GM21423 (cell line): ENCODE measurements at regions not wholly inside any gene's neighbourhood (a gene's known extent, or its start where the extent isn't known, plus 50 kb on each side); places are given as distances from the start of the nearest gene placed in this dataset.

Experiments used
- ATAC-seq: cut with Tn5 transposase; IDR thresholded peaks from one replicate; pipeline ENCODE4 v1.9.1; 2021; ENCODE audit warnings: mild to moderate bottlenecking, moderate library complexity; ENCODE audit not compliant: unreplicated experiment

DNA sequence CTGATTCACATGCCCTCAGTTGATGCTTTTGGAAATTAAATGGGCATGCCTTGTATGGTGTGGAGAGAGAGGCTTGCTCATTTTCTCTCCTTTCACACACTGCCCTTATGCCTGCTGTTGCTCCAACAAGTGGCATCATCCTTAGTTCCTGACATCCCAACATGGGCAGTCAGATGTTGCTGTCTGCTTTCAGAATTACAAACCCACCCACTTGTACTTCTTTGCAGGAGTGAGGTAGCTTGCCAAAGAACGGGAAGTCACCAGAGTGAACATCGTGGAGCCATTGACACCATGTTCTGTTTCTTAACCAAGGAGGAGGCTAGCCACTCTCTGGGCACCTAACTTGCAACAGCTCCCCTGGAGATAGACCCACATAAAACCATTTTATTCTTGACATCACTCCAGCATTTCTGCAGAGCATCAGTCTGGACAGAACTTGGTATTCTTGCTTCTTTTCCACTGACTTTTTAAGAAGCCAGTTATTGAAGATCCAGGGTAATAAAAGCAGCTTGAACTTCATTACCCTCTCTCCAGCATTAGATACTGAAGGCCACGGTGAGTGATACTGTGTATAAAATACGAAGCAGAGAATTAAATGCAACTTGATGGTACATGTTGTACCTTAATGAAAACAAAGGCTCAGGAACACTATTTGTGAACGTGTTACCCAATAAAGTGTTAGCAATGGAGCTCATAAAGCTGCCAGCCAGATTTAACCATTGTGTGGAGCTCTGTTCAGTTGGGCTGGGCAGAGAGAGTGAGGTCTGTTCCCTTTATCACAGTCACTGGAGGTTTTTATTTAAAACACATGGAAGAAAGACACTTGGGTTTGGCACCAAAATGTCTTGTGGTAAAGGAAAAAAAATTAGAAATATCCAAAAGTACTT is 195.8 kb upstream of the HABP2 start:
- no peak for ATAC-seq

DNA sequence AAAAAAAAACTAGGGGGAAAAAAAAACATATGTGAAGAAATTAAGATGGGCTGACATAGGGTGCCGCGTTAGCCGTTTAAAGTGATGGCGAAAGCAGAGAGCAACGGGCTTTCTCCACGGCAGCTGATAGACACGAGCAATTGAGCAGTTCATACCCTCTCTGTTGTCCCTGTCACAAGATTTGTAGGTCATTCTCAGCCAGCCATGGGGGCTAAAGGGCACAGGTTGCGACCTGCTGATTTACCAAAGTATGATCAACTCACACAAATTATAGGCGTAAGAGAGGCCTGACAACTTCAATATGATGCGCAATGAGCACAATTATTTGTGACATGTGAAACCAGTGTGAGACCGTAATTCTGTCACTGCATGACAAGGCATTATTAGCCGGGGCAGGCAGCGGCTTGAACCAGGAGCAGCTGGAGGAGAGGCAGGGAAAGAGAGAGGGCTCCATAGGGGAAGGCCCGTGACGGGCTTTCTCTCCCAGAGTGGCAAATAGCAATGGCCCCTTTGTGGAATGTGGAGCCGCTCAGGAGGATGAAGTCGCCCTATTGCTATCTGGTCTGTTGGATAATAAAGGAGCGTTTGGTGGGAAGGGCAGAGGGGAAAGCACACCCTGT is 195.1 kb upstream of the HABP2 start:
- ATAC-seq, result no peak

DNA sequence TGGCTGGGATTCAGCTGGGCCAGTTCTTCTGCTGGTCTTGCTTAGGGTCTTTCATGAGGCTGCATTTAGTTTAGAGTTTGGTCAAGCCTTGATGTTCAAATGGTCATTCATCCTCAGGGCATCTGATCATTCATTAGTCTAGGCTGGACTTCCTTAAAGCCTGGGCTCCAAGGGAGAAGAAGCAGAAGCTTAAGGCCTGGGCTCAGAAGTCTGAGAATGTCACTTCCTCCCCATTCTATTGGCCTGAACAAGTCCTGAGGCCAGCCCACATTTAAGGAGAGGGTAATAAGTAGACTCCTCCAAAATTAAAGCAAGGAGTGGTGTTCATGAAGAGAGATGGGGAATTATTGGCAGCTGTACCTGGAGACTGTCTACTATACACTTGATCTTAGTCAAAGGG is 193.2 kb upstream of the HABP2 start:
- no peak for ATAC-seq

DNA sequence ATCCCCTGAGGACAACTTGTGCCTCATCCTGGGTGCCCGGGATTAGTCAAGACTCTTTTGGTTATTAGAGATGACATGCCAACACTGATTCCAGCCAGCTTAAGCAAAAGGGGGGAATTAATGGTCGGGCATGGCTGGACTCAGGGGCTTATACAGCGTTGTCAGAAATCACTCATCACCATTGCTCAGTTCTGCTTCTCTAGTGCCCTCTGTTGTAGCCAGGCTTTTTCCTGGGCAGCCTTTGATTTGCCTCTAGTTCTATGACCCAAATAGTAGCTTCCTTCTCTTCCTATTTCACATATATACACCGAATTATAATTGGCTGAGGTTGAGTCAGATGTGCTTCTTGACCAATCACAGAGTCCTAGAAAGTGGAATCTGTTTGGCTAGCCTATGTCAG is 192.0 kb upstream of the HABP2 start:
- no peak for ATAC-seq

DNA sequence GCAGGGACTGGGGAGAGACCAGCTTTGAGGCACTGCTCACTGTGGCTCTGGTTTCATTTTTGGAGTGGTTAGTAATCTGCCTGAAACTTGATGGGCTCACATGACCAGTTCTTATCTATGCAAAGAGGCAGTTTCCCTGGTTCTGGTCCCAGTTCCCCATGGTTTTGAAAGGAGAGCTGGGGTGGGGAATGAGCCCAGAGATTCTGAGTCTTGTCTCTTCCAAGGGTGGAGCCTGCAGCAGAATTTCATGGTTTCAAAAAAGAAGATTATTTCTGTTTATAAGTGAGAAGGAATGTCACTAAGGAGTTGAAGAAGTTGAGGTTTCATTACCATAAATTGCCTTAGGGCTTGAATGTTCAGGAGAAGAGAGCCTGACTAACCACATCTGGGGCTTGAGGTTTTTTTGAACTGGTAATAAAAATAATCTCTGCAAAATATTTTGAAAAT is 190.2 kb upstream of the HABP2 start:
- no peak for ATAC-seq

DNA sequence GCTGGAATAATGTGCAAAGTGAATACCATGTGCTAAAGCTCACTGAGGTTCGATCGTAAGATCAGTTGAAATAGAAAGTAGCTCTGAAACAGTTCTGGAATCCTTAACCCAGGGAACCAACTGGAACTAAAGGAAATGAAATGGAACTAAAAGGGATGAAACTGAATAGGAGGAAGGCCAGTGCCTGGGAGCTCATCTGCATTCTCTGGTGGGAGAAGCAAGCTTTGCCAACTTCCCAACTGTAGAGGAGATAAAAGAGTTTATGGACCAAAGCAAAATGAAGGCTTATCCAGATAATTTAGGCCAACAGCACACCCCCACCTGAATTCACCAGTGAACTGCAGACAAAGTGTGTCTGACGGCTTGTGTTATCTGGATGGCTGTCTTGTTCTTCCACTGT is 188.6 kb upstream of the HABP2 start:
- ATAC-seq, result no peak

DNA sequence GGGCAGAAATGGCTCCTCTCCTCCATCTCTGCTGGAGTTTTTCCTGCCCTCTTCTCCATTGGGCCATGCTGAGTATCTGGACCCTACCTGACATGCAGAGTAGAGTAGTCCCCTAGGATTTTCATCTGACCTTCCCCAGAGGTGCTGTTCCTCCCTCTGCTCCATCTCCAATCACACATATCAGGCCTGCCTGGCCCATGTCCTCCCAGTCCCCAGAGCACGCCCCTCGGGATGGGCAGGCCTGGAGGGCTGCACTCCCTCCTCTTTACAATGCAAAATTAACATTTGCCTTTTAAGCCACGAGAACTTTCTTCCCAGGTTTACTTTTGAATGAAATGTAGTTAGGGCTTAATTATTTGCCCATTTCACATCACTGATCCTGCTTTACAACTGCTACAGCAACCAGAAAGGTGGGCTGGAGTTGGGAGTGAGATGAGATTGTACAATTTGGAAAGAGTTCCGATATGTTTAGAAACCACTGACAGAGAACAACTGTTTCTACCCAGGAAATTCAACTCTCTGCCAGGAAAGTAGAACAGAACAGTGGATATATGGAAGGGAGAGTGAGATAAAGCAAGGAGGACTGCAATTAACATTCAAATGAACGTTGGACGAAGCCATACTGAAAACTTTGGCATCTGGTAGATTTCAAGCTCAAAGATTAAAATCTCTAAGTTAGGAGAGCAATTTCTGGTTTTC is 184.0 kb upstream of the HABP2 start:
- no peak for ATAC-seq

DNA sequence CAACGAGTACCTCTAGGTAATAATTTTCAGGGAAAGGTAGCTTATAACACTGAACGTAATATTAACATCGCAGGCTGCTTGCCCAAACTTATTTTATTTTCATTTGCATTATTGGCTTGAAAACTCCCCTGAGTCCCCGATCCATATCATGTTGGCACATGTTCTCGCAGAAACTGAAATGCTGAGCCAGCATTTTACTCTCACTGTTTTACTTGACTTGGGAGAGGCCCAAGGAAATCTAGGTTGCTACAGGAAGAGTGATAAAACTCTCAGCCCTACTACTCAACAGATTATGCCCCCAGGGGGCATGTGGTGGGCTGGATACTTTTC is 183.5 kb upstream of the HABP2 start:
- no peak for ATAC-seq

DNA sequence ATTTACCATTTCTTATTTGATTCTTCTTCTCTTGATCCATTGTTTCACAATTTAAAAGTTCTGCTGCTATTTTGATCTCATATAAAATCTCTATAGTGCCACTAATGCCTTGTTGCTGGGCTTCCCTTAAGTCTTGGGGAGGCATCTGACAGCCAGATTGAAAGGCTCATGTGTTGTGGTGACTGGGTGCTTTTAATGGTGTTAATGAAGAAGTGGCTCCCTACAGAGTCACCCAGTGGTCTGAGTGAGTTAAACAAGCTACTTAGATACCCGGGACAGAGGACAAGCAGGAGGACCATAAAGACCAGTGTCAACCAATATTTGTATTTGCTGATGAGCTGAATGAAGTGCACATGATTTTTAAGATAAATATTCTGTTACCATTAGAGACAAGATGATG is 176.4 kb upstream of the HABP2 start:
- no peak for ATAC-seq

DNA sequence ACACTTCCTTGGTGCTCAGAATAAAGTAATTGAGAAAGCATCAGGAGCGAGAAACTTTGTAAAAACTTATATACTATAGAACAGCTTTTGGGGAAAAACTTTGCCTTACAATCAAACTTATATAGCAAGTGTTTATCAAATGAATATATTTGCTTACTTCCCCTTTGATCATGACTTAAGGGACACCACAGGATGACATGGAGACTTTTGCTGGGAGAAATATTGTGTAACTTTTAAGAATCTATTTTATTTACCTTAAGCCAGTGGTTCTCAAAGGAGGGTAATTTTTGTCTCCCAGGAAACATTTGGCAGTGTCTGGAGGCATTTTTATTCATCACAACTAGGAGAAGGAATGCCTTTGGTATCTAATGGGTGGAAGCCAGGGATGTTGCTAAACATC is 173.8 kb upstream of the HABP2 start:
- no peak for ATAC-seq

DNA sequence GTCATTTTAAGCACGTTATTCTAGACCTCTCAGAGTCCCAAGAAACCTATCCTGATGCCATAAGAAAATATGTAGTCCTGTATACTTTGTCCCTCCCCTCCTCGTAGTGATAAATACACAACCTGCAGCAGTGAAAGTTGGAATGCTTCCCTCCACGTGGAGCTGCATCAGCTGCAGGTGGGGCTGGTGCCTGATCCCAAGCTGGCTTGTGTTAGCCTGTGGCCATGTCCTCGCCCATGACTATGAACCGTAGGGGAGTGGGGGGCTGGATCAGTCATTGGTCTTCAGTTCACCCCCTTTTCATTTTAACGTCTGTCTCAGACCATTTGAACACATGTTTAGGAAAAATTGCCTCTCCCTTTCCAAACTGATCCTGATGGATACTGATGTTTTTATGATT is 171.4 kb upstream of the HABP2 start:
- ATAC-seq, result no peak

DNA sequence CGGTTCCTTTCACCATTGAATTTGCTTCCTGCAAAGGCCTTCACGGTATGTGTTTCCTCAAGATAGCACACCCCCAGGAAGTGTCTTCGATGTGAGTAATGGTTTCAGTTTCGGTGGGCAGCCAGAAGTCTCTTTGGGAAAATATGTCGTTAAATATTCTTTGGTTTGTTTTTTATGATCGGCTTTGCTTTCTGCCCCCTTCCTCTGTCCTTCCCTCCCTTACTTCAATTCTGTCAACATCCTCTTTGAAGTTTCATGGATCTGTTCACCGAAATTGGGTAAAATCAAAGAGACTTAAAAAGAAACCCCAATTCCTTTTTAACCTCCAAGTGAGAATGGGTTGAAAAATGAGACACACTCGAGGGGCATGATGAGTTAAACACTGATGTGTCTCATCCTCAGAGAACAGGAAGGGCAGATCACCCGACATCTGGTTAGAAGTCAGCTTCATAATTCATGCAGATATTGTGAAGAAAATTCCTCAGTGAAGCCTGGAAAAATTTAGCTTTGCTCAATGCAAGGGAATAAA is 170.8 kb upstream of the HABP2 start:
- ATAC-seq, result peak; percentile 68

DNA sequence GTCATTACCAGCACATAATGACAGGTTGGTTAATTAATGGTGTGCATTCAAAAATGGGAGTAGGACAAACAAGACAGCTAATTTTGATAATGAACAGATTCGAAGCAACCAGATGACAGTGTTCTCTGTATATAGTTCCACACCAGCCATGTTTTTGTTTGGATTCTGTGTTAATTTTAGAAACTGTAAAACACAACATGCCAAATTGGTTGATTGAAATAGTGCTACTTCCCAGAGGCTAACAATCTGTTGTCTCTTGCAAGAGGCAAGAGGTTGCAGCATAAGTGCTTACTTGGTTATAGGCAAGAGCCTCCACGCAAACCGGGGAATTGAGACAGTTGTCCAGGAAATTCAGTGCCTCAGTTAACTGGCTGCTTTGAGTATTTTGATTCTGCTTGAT is 170.2 kb upstream of the HABP2 start:
- ATAC-seq, result no peak

DNA sequence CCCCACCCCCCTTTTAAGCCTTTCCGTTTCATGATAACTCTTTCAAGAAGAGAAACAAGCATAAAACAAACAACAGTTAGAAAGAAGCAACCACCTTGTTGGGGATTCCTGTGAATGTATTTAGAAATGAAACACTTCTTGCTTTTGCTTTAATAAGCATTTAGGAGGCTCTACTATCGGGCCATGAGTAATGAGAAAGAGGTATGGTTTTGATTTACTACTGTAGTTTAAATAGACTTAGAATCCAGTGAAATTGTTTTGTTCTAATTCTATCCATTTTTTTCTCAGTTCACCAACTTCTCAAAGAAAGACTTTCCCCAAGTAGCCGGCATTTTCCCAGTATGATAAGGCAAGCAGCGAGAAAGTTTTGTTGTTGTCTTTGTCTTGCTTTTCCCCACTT is 168.7 kb upstream of the HABP2 start:
- no peak for ATAC-seq

DNA sequence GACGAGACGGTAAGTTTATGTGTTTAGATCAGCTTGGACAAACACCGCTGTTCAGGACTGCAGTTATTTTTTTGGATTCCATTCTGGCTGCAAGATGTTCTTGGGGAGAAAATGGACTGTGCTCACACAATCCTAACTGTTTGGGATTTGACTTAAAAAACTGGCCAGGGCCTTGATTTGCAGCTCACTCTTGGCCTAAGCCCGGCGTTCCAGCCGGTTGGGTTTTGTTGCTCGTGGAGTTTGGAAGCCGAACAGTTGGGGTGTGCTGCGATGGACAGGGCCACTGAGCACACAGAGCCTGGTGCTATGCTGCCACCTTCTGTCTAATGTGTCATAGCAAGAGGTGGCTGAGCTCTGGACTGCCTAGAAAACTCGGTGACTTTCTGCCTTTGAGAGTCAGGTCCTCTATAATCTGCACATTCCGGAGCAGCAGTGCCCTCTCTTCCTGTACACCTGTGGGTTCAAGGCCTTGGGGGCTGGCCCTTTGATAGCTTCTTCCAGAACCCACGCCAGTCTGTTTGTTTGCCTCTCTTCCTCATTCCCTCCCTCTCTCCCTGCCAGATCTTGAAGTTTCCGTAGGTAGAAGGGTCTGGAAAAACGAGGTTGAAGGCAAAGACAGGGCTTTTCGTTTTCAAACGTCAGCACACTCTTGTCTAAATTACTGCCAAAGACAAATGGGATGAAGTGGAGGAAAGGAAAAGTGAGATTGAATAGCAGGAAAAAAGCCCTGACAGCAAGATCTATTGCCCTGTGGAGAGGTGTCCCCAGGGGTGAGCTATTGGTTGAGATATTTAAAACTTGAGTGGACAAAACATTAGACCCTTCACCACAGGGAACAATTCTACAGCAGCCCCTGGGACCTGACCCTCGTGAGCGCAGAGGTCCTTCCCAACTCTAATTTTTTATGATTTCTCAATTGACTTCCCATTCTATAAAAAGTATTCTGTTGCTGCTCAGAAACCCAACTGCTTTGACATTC is 167.5 kb upstream of the HABP2 start:
- ATAC-seq, result peak; percentile 76

DNA sequence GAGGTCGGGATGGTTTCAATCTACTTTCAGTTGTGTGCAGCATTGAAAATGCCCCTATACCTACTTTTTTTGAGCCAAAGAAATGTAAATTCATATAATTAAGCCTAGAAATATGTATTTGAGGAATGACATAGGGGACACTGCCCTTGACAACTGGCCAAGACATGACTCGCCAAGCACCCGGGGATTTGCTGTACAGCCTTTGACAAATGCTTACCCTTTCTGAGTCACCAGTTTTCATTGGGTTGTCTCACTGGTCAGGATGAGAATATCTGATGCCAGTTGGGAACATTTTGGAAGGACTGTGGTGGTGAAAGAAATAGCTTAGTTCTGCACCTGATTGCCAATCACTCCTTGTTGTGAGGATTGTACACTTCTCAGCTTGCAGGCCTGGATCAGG is 166.8 kb upstream of the HABP2 start:
- ATAC-seq, result no peak

DNA sequence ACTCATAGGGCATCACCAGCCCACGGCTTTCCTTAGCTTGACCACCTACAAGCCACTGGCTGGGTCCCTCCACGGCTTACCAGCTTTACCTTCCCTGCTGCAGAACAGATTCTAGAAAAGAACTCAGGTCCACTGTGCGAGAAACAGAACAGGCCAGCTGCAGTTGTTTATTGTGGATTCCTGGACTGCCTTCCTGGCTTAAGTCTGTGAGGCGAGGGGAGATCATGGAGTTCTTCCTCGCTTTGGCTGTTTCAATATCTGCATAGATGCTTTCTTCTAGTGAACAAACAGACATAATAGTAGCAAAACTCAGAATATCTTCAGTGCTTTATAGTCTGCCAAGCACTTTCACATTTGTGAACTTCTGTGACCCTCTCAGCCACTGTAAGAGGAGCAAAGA is 162.9 kb upstream of the HABP2 start:
- no peak for ATAC-seq

DNA sequence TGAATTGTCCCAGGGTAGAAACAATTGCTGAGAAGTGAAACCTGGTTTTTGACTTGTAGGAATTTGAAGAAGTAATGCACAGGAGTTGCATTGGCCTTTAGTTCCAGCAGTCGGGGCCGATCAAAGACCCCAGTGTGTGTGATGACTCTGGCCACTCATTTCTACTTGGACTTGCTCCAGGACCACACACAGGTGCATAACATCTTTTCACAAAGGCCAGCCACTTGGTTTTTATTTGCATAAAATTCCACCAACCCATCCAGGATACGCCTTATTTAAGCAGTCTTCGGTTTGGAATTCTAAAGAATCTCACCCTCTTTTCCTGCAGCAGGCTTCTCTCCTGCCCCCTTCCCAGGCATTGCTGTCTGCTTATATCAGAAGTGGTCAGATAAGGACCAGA is 162.0 kb upstream of the HABP2 start:
- no peak for ATAC-seq

DNA sequence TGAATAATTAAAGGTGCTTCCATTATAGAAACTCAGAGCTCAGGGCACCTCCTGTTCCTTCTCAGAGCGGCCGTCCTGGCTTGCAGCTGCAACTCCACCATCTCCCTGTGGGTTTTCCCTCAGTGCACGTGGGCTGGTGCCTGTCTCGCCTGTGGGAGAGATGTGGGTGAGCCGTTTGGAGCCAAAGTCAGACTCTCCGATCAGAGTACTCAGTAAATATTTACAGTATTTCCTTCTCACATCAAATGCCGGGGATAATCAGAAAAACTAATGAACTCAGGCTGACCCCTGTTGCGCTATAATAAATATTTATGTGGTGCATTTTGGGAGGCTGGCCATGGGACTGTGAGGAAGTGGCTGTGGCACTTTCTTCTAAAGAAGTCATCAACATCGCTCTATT is 155.8 kb upstream of the HABP2 start:
- ATAC-seq, result no peak

DNA sequence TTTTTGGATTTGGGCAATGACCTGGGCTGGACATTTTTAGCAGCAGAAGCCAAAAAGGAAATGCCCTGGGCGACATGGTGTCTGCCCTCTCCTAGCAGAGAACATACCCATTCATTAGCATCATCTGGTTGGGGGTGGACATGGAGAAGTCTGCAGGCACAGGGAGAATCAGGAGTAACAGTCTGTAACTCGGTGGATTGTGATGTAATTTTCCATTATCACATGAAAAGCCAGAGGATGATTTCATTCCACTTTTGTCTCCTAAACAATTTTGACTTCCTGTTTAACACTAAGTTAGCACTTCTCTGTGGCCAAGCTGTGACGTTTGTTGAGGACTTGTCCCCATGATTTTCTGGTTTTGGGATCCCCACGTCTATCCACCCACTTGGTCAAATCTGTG is 153.8 kb upstream of the HABP2 start:
- no peak for ATAC-seq

DNA sequence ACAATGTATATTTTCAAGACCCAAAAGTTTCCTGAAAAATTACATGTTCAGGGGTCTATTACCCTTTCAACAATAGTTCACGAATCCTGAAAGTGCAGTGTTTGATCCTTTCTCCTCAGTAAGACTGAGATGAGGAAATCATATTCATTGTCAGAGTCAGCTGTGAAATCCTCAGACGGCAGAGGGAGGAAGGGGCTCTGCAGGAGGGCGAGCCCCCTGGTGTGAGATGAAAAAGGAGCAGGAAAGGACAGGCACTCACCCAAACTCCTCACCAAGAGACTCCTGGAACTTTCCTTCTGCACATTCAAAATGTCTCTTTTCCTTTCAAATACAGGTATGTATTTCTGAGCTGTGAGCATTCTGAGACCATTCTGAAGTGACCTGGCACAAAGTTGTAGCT is 150.3 kb upstream of the HABP2 start:
- ATAC-seq, result no peak
